ENCODE measurements at regions not wholly inside any gene's neighbourhood (a gene's known extent, or its start where the extent isn't known, plus 50 kb on each side); places are given as distances from the start of the nearest gene placed in this dataset.

DNA sequence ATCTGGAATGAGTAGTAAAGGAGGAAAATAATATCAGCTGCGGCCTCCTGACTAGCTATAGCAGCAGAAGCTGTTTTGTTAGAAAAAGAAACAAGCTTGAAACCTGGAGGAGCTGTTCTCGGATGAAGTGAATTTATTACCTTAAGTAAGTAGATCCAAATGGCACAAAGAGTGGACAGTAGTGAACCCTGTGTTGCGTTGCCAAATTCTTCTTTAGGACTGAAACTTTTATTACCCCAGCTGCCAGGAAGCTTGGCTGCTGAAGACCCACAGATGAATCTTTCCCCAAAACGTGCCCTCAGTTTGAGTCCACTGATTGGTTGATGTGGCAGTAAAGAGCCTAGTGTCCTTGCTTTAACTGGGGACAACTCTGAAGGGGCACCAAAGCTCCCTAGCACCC, 366.8 kb upstream of the GBE1 start:
- H3K4me3 ChIP-seq (replicated peaks in 1 of 3; ENCODE audit: low read depth in 2 of 3, low read length in 3 of 3) = no peak overlapping the region
- TF ChIP-seq, protein P1, sequence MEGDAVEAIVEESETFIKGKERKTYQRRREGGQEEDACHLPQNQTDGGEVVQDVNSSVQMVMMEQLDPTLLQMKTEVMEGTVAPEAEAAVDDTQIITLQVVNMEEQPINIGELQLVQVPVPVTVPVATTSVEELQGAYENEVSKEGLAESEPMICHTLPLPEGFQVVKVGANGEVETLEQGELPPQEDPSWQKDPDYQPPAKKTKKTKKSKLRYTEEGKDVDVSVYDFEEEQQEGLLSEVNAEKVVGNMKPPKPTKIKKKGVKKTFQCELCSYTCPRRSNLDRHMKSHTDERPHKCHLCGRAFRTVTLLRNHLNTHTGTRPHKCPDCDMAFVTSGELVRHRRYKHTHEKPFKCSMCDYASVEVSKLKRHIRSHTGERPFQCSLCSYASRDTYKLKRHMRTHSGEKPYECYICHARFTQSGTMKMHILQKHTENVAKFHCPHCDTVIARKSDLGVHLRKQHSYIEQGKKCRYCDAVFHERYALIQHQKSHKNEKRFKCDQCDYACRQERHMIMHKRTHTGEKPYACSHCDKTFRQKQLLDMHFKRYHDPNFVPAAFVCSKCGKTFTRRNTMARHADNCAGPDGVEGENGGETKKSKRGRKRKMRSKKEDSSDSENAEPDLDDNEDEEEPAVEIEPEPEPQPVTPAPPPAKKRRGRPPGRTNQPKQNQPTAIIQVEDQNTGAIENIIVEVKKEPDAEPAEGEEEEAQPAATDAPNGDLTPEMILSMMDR (IDR thresholded peaks at IDR 0.05) = no peak
- peak overlapping the region in 1 of 2 donors; percentile 93 for H3K27ac ChIP-seq (ENCODE audit: low read depth in 1 of 2, low read length in 2 of 2)
- no peaks in the 10 kb centered on the region for H3K36me3 ChIP-seq (replicated peaks in 1 of 2; ENCODE audit: control insufficient read depth in 1 of 2, insufficient read depth in 2 of 2, low read length in 2 of 2)
- 100% methylated on average over 3 of the region's 4 CpGs for WGBS (ENCODE audit: insufficient coverage)
- Mint-ChIP-seq H3K27ac (peak overlapping the region in 2 of 7 donors; percentile 46 to 70), H3K4me1 (peaks cover 23% of the 10 kb centered on the region), H3K4me3 (no peak overlapping the region), H3K9me3 (peaks cover 0 to 2% (median 0%) of the 10 kb centered on the region in 7 donors), H3K27me3 (ENCODE audit: low read depth in 3 of 3) (no peaks in the 10 kb centered on the region), H3K36me3 (no peaks in the 10 kb centered on the region)
- H4K20me1 ChIP-seq (ENCODE audit: insufficient read depth, low read length) = no peaks in the 10 kb centered on the region
- H3K79me2 ChIP-seq (ENCODE audit: insufficient read depth, low read length) = no peaks in the 10 kb centered on the region
- no peak overlapping the region for H3K9ac ChIP-seq (ENCODE audit: insufficient read depth, low read length, poor library complexity, severe bottlenecking)
- H3K4me1 ChIP-seq (ENCODE audit: control insufficient read depth in 1 of 2, insufficient read depth in 2 of 2, low read length in 2 of 2) = peaks cover 14 to 21% of the 10 kb centered on the region in 2 donors
- intact Hi-C loops (cut with micrococcal nuclease) = no loop called here
- DNase-seq = no peak
- no peaks in the 10 kb centered on the region for H3K9me3 ChIP-seq (replicated peaks in 1 of 2; ENCODE audit: control insufficient read depth in 1 of 2, insufficient read depth in 1 of 2, low read length in 2 of 2)
- H2AFZ ChIP-seq (ENCODE audit: insufficient read depth, low read depth, low read length, poor library complexity, severe bottlenecking) = peak overlapping the region; percentile 3
- no peak overlapping the region for H3K4me2 ChIP-seq (replicated peaks; ENCODE audit: extremely low read depth, low read length, poor library complexity, severe bottlenecking)
- H3K27me3 ChIP-seq (ENCODE audit: control insufficient read depth in 2 of 2, insufficient read depth in 2 of 2, low read length in 2 of 2) = no peaks in the 10 kb centered on the region

- no peaks in the 10 kb centered on the region for H4K20me1 ChIP-seq (ENCODE audit: insufficient read depth, low read length)
- 95% methylated on average over 3 of the region's 7 CpGs for WGBS (ENCODE audit: insufficient coverage)
- H3K9me3 ChIP-seq (replicated peaks in 1 of 2; ENCODE audit: control insufficient read depth in 1 of 2, insufficient read depth in 1 of 2, low read length in 2 of 2) = no peaks in the 10 kb centered on the region
- H3K4me3 ChIP-seq (replicated peaks in 1 of 3; ENCODE audit: low read depth in 2 of 3, low read length in 3 of 3) = no peak overlapping the region
- Mint-ChIP-seq H3K9me3 (peaks cover 0 to 3% (median 2%) of the 10 kb centered on the region in 7 donors), H3K4me3 (no peak overlapping the region), H3K4me1 (no peaks in the 10 kb centered on the region), H3K27me3 (ENCODE audit: low read depth in 3 of 3) (peaks cover 0 to 4% (median 0%) of the 10 kb centered on the region in 3 donors), H3K27ac (no peak overlapping the region), H3K36me3 (no peaks in the 10 kb centered on the region)
- H3K4me2 ChIP-seq (replicated peaks; ENCODE audit: extremely low read depth, low read length, poor library complexity, severe bottlenecking) = no peak overlapping the region
- no peak overlapping the region for H2AFZ ChIP-seq (ENCODE audit: insufficient read depth, low read depth, low read length, poor library complexity, severe bottlenecking)
- no peaks in the 10 kb centered on the region for H3K4me1 ChIP-seq (ENCODE audit: control insufficient read depth in 1 of 2, insufficient read depth in 2 of 2, low read length in 2 of 2)
- H3K9ac ChIP-seq (ENCODE audit: insufficient read depth, low read length, poor library complexity, severe bottlenecking) = no peak overlapping the region
- H3K36me3 ChIP-seq (replicated peaks in 1 of 2; ENCODE audit: control insufficient read depth in 1 of 2, insufficient read depth in 2 of 2, low read length in 2 of 2) = no peaks in the 10 kb centered on the region
- DNase-seq = no peak
- H3K27me3 ChIP-seq (ENCODE audit: control insufficient read depth in 2 of 2, insufficient read depth in 2 of 2, low read length in 2 of 2) = no peaks in the 10 kb centered on the region
- H3K27ac ChIP-seq (ENCODE audit: low read depth in 1 of 2, low read length in 2 of 2) = no peak overlapping the region
- TF ChIP-seq, protein P1 (IDR thresholded peaks at IDR 0.05) = no peak
- intact Hi-C loops (cut with micrococcal nuclease) = no loop called here
- no peaks in the 10 kb centered on the region for H3K79me2 ChIP-seq (ENCODE audit: insufficient read depth, low read length)
Observed at GRCh38 chr3:82122554-82123345, 361.3 kb upstream of the GBE1 start.

Measured in CD14-positive monocyte (primary cell).